NCI-H2081 (cell line): ENCODE measurements at regions not wholly inside any gene's neighbourhood (a gene's known extent, or its start where the extent isn't known, plus 50 kb on each side); places are given as distances from the start of the nearest gene placed in this dataset.

Source experiments
- DNase-seq, 2 experiments: peaks; one replicate each; lab custom pipeline; 2025; lab: John Stamatoyannopoulos, UW

GRCh38 chr12:128163086-128163485 lies 103.9 kb upstream of the TMEM132C start:
- DNase-seq: no peak

DNA sequence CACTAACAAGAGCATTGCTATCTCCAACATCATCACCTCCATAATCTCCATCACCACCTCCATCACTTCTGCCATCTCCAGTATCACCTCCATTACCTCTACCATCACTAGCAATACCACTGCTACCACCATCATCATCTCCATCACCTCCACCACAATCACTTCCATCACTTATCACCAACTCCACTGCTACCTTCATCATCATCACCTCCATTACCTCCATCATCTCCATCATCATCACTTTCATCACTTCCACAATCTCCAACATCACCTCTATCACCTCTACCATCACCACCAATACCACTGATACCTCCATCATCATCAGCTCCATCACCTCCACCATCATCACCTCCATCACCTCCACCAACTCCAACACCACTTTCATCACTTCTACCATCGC lies 102.4 kb upstream of the TMEM132C start:
- no peak for DNase-seq

DNA sequence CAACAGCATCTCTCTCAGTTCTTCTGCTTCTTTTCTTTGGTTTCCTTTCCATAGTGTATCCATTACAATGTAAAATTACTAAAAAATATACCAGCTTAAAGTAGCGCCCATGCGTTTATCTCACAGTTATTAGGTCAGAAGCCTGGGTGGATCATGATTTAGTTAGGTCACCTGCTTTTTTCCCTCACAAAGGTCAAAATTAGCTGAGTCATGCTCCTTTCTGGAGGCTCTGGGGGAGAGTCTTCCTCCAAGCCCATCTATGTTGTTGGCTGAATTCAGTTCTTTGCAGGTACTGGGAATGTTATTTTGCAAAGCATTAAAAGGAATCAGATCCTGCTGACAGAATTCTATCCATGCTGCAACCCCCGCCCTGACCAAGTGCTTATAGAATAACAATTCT lies 101.6 kb upstream of the TMEM132C start:
- no peak for DNase-seq

- DNase-seq: no peak
Observed at GRCh38 chr12:128168273-128168672, 98.7 kb upstream of the TMEM132C start.

GRCh38 chr12:128170181-128170580 lies 96.8 kb upstream of the TMEM132C start:
- no peak for DNase-seq

GRCh38 chr12:128178565-128178964 lies 88.4 kb upstream of the TMEM132C start:
- DNase-seq: no peak

DNA sequence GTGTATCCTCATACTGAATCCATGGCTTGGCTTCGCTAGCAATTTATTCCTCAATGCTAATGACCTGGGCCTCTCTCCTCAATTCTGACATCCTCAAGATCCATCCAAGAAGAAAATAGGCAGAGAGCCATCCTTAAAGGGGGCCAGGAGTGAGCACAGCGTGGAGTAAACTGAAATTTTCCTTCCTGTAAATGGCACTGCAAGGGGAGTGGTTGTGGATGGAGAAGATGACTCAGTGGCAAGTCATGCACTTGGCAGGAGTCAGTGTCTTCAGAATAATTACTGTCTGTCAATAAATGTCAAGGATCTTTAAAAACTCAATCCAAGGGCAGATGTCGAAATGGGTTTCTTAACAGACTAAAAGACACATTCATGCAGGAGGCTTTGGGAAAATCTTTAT lies 88.0 kb upstream of the TMEM132C start:
- no peak for DNase-seq

DNA sequence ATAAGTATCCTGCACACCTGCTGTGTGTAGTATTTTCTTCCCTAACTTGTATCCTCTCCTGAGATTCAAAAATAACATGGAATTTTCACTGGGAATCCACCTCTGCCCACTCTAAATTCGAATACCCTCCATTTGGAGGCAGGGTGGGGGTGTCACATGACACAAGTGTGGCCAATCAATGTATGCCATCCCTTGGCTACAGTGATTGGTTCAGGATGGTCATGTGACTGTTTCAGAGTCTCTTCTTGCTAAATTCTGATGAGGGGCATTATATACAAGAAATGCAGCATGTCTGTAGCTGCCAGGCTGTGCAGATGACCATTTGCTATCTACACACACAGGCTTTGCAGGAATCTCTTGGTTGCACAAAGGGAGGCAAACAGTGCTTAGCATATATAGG lies 86.8 kb upstream of the TMEM132C start:
- DNase-seq: no peak

DNA sequence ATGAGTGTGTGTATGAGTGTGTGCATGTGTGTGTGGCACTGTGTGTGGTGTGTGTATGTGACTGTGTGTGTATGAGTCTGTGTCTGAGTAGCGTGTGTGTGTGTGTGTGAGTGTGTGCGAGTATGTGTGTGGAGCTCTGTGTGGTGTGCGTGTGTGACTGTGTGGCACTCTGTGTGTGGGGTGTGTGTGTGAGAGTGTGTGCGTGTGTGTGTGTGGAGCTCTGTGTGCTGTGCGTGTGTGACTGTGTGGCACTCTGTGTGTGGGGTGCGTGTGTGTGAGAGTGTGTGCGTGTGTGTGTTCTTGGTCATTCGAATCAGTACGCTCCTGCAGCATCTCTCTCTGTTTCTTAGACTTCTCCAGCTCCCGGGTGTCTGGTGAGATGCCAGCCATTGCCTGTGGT lies 76.9 kb upstream of the TMEM132C start:
- DNase-seq: no peak

DNA sequence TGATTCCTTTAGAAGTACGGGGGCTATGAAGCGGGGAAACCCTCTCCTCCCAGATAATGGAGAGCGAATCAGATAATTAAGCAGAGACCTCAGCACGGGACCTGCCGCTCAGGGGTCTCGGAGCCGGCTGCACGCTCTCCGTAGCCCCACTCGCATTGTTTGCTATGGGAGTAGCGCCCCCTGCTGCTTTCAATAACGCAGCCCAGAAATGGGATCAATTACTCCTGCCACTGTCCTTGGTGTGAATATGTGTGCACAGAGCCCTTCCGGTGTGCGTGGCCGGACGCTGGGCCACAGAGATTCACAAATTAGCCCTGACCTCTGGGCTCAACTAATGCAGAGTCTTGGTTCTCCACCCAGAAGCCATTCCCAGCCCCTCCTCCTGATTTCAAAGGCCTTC lies 76.4 kb upstream of the TMEM132C start:
- DNase-seq: no peak

DNA sequence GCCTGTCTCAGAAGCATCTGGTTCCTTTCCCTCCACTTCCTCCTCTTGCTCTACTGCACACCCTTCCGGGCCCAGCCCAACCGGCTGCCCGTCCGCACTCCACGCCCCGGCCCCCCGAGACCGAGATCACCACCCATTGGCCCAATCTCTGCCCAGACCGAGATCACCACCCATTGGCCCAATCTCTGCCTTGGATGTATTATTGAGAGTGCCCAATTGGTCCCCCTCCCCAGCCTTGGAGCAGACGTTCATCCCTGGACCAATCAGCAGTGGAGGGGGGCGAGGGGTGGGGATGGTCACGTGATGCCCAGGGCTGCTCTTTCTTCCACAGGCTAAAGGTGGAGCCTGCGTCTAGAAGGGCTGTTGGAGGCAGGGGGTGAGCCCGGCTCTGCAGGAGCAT lies 75.6 kb upstream of the TMEM132C start:
- no peak for DNase-seq

- DNase-seq: no peak
Observed at GRCh38 chr12:128204711-128205110, 62.3 kb upstream of the TMEM132C start.

DNA sequence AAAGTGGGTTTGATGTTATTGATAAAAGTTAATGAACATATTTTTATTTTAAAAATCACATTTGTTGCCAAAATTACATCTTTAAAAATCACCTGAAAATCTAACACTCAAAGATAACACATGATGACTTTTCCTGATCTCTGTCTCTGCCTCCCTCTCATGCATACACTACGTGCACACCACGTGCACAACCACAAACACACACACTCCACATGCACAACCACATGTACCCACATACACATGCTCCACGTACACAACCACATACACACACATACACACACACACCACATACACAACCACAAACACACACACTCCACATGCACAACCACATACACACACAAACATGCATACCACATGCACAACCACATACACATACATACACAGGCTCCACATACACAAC lies 61.8 kb upstream of the TMEM132C start:
- DNase-seq: no peak

- DNase-seq: no peak
Observed at GRCh38 chr12:128205758-128206157, 61.2 kb upstream of the TMEM132C start.
